GM12864 (cell line): ENCODE measurements at regions not wholly inside any gene's neighbourhood (a gene's known extent, or its start where the extent isn't known, plus 50 kb on each side); places are given as distances from the start of the nearest gene placed in this dataset.
"Not testable (repeated sequence)": the region's sequence is repeated elsewhere in the genome, so short reads cannot be mapped to it uniquely, and the experiment has no call there.

Experiments
- DNase-seq: peaks from one replicate; pipeline ENCODE4 v3.0.0-alpha.2; 2011; ENCODE audit warnings: low read depth
- H3K4me3 ChIP-seq: 2 replicates; pipeline ENCODE4 v1.5.1; 2011; ENCODE audit warnings: mild to moderate bottlenecking, low read depth, low read length, control low read depth
- CTCF ChIP-seq: IDR thresholded peaks from 2 replicates; pipeline ENCODE4 v1.5.1; 2011; ENCODE audit warnings: low read depth, mild to moderate bottlenecking, moderate library complexity, low read length, control low read depth, inconsistent platforms; ENCODE audit errors: missing control alignments

- no peak for DNase-seq
- H3K4me3 ChIP-seq: no peak overlapping the region
- TF ChIP-seq CTCF: no peak
Observed at GRCh38 chr17:36690190-36690589, 88.8 kb downstream of the MRM1 start.

GRCh38 chr17:36691606-36692005 lies 90.2 kb downstream of the MRM1 start:
- no peak for DNase-seq
- no peak for TF ChIP-seq CTCF
- H3K4me3 ChIP-seq: no peak overlapping the region

GRCh38 chr17:36695082-36695481 lies 93.7 kb downstream of the MRM1 start:
- no peak for DNase-seq
- TF ChIP-seq CTCF: no peak
- H3K4me3 ChIP-seq: no peak overlapping the region

GRCh38 chr17:36695710-36696109 lies 94.3 kb downstream of the MRM1 start:
- not testable (repeated sequence) for DNase-seq, H3K4me3 ChIP-seq

- TF ChIP-seq CTCF: no peak
- DNase-seq: no peak
- H3K4me3 ChIP-seq: no peak overlapping the region
Observed at GRCh38 chr17:36696805-36697204, 95.4 kb downstream of the MRM1 start.

- no peak for TF ChIP-seq CTCF
- DNase-seq: no peak
- H3K4me3 ChIP-seq: no peak overlapping the region
Observed at GRCh38 chr17:36697903-36698530, 96.6 kb downstream of the MRM1 start.

- DNase-seq: no peak
- no peak for TF ChIP-seq CTCF
- no peak overlapping the region for H3K4me3 ChIP-seq
Observed at GRCh38 chr17:36701429-36702099, 100.2 kb downstream of the MRM1 start.
